ENCODE measurements at regions not wholly inside any gene's neighbourhood (a gene's known extent, or its start where the extent isn't known, plus 50 kb on each side); places are given as distances from the start of the nearest gene placed in this dataset.

- Mint-ChIP-seq H3K36me3 (ENCODE audit: low read depth) (no peaks in the 10 kb centered on the region), H3K9me3 (no peaks in the 10 kb centered on the region), H3K4me1 (no peaks in the 10 kb centered on the region), H3K27me3 (no peaks in the 10 kb centered on the region), H3K27ac (no peak overlapping the region), H3K4me3 (no peak overlapping the region)
- ATAC-seq (replicated peaks), result no peak
These were observed 402.3 kb downstream of the DEPDC1B start for GRCh38 chr5:60297658-60298057.

DNA sequence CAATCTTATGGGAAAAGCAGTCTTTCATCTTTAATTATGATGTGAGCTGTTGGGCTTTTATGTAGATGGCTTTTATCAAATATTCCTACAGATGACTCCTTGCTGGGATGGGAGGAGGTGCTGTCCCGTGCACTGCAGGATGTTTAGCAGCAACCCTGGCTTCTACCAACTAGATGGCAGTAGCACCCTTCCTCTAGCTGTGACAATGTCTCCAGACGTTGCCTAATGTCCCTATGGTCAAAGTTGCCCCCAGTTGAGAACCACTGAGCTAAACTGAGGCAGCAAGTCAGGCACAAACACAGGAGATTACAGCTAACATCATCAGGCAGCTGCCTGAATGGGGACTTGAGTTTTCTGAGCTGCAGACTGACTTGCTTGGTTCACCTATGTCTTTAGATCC lies 401.9 kb upstream of the PDE4D start:
- Mint-ChIP-seq H3K4me3 (no peak overlapping the region), H3K27ac (no peak overlapping the region), H3K9me3 (no peaks in the 10 kb centered on the region), H3K27me3 (no peaks in the 10 kb centered on the region), H3K4me1 (no peaks in the 10 kb centered on the region), H3K36me3 (ENCODE audit: low read depth) (no peaks in the 10 kb centered on the region)
- ATAC-seq (replicated peaks), result no peak

- Mint-ChIP-seq H3K4me1 (no peaks in the 10 kb centered on the region), H3K4me3 (no peak overlapping the region), H3K9me3 (no peaks in the 10 kb centered on the region), H3K27ac (no peak overlapping the region), H3K36me3 (ENCODE audit: low read depth) (no peaks in the 10 kb centered on the region), H3K27me3 (no peaks in the 10 kb centered on the region)
- ATAC-seq (replicated peaks), result no peak
These were observed 400.0 kb upstream of the PDE4D start for GRCh38 chr5:60293518-60293917.

DNA sequence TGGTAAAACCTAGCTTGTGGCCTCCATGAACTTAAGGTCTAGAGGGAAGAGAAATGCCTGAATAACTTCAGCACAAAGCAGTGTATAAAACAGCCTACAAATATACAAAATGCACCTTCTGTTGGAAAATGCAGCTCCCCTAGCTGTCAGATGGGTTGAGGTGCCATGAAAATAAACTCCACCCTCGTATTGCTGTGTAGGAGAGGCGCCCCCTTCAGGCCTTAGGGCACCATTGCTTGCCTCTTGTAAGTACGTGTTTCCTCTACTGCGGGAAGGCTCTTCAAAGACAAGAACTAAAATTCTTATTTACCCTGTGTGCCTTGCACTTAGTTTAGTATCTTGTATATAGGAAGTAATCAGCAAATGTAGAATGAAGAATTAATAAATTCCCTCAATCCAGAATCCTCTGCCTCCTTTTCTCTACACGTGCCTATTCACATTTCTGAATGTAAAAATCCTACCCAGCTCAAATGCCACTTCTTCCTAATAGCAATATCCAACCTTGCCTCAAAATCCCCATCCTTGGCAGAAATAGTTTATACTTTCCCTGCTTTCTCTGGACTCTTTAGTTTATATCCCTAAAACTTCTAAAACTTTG lies 393.7 kb upstream of the PDE4D start:
- no peaks in the 10 kb centered on the region for H3K9me3 Mint-ChIP-seq
- no peak overlapping the region for H3K4me3 Mint-ChIP-seq
- H3K27me3 Mint-ChIP-seq, result no peaks in the 10 kb centered on the region
- H3K36me3 Mint-ChIP-seq (ENCODE audit: low read depth), result no peaks in the 10 kb centered on the region
- H3K27ac Mint-ChIP-seq, result no peak overlapping the region
- H3K4me1 Mint-ChIP-seq, result no peaks in the 10 kb centered on the region
- no peak for ATAC-seq (replicated peaks)

GRCh38 chr5:60285910-60286309 lies 392.4 kb upstream of the PDE4D start:
- ATAC-seq (replicated peaks), result no peak
- H3K4me1 Mint-ChIP-seq, result no peaks in the 10 kb centered on the region
- no peaks in the 10 kb centered on the region for H3K9me3 Mint-ChIP-seq
- H3K27ac Mint-ChIP-seq, result no peak overlapping the region
- H3K27me3 Mint-ChIP-seq, result no peaks in the 10 kb centered on the region
- H3K36me3 Mint-ChIP-seq (ENCODE audit: low read depth), result no peaks in the 10 kb centered on the region
- no peak overlapping the region for H3K4me3 Mint-ChIP-seq

- H3K27ac Mint-ChIP-seq, result no peak overlapping the region
- no peak for ATAC-seq (replicated peaks)
- no peaks in the 10 kb centered on the region for H3K36me3 Mint-ChIP-seq (ENCODE audit: low read depth)
- no peaks in the 10 kb centered on the region for H3K9me3 Mint-ChIP-seq
- H3K4me1 Mint-ChIP-seq, result no peaks in the 10 kb centered on the region
- H3K4me3 Mint-ChIP-seq, result no peak overlapping the region
- no peaks in the 10 kb centered on the region for H3K27me3 Mint-ChIP-seq
These were observed 387.4 kb upstream of the PDE4D start for GRCh38 chr5:60280943-60281342.

- peaks cover 11% of the 10 kb centered on the region for H3K9me3 Mint-ChIP-seq
- H3K4me1 Mint-ChIP-seq, result no peaks in the 10 kb centered on the region
- no peak overlapping the region for H3K27ac Mint-ChIP-seq
- no peaks in the 10 kb centered on the region for H3K36me3 Mint-ChIP-seq (ENCODE audit: low read depth)
- no peaks in the 10 kb centered on the region for H3K27me3 Mint-ChIP-seq
- no peak overlapping the region for H3K4me3 Mint-ChIP-seq
- ATAC-seq (replicated peaks), result no peak
These were observed 384.4 kb upstream of the PDE4D start for GRCh38 chr5:60277941-60278340.

DNA sequence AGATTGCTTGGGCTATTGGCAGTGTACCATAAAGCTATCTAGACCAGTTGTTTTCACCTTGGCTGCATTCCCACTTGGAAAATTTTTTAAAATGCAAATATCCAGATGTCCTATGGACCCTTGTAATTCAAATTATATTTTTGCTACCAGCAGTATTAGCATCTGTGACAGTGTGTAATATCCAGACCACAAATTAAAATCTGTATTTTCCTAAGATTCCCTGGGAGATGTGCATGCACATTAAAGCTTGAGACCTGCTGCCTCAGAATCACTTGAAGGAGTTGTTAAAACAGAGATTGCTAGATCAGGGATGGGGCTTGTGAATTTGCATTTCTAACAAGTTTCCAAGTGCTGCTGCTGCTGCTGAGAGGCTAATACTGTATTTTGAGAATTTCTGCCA lies 381.2 kb upstream of the PDE4D start:
- ATAC-seq (replicated peaks), result no peak
- Mint-ChIP-seq H3K36me3 (ENCODE audit: low read depth) (no peaks in the 10 kb centered on the region), H3K4me3 (no peak overlapping the region), H3K4me1 (no peaks in the 10 kb centered on the region), H3K27ac (no peak overlapping the region), H3K9me3 (peaks cover 15% of the 10 kb centered on the region), H3K27me3 (no peaks in the 10 kb centered on the region)

DNA sequence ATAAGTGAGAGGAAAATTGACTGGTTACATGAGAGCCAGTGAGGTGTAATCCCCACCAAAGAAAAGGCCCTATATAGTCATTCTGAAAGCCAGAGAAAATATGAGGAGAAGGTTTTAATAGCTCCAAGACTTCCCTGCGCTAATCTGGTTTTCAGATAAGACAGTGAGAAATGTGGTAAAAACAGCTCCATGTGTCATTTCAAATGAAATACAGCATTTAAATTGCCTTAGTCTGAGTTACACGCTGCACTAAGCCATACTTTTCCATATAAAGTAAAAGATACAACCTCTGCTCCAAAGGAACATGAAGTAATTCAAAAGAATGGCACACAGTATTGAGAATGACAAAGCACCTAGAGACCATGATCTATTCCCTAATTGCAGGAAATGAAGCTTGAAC lies 378.0 kb upstream of the PDE4D start:
- H3K4me3 Mint-ChIP-seq, result no peak overlapping the region
- no peak for ATAC-seq (replicated peaks)
- no peaks in the 10 kb centered on the region for H3K36me3 Mint-ChIP-seq (ENCODE audit: low read depth)
- no peaks in the 10 kb centered on the region for H3K4me1 Mint-ChIP-seq
- peaks cover 18% of the 10 kb centered on the region for H3K9me3 Mint-ChIP-seq
- H3K27me3 Mint-ChIP-seq, result no peaks in the 10 kb centered on the region
- no peak overlapping the region for H3K27ac Mint-ChIP-seq

DNA sequence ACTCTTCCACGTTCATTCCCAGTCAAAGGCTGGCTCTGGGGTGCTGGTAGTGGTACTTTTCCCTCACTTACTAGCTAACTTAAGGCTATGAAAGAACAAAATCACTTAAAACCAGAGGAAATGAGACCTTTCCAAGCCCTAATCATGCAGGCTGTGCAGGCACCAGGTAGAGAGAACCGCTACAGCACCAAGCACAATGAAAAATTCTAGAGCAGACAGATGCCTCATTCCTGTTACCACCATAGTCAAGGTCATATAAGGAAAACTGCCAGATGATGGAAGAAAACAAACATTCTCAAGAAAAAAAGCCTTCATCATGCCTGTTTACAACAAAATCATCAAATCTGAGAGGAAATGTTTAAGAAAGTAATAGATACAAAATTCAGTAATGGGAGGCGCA lies 374.4 kb upstream of the PDE4D start:
- Mint-ChIP-seq H3K4me3 (no peak overlapping the region), H3K27ac (no peak overlapping the region), H3K36me3 (ENCODE audit: low read depth) (no peaks in the 10 kb centered on the region), H3K4me1 (no peaks in the 10 kb centered on the region), H3K27me3 (no peaks in the 10 kb centered on the region), H3K9me3 (peaks cover 7% of the 10 kb centered on the region)
- no peak for ATAC-seq (replicated peaks)

- ATAC-seq (replicated peaks), result no peak
- Mint-ChIP-seq H3K4me3 (no peak overlapping the region), H3K36me3 (ENCODE audit: low read depth) (no peaks in the 10 kb centered on the region), H3K27ac (no peak overlapping the region), H3K9me3 (peaks cover 3% of the 10 kb centered on the region), H3K27me3 (no peaks in the 10 kb centered on the region), H3K4me1 (no peaks in the 10 kb centered on the region)
These were observed 369.8 kb upstream of the PDE4D start for GRCh38 chr5:60263346-60263745.

DNA sequence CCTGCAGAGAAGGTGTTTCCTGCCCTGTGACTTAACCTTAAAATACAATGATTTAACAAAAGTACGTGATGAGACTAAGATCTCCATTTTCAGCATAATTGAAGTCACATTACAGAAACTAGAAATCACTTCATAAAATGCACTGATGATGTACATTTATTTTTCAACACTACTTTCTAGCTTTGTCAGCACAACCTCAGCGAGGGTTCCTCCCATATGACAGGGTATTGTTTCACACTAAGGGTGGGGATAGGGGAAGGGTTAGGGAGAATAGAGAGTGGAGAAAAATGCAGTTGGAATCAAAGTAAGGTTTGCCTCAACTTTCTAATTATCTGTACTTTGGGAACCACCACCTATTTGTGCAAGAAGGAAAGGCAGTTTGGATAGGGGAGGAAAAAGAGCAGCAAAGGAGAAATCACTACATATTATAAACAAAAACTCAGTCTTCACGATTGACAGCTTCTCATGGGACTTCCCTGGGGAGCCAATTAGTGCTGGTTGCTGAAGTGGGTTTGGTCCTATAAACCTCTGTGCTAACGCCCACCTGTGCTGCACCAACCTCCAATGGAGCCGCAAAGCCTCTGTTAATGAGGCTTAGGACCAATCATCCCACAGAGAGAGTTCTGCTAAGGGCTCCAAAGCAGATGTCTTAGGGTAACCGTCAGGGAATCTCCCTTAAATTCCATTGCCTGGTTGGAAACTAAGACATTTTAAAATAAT lies 369.2 kb upstream of the PDE4D start:
- Mint-ChIP-seq H3K9me3 (peaks cover 3% of the 10 kb centered on the region), H3K27ac (no peak overlapping the region)

GRCh38 chr5:60261732-60262131 lies 368.2 kb upstream of the PDE4D start:
- H3K27me3 Mint-ChIP-seq, result no peaks in the 10 kb centered on the region
- H3K4me1 Mint-ChIP-seq, result no peaks in the 10 kb centered on the region
- H3K4me3 Mint-ChIP-seq, result no peak overlapping the region
- peaks cover under 1% of the 10 kb centered on the region for H3K9me3 Mint-ChIP-seq
- no peaks in the 10 kb centered on the region for H3K36me3 Mint-ChIP-seq (ENCODE audit: low read depth)
- ATAC-seq (replicated peaks), result no peak
- no peak overlapping the region for H3K27ac Mint-ChIP-seq

More for the DNA sequence above, 369.2 kb upstream of the PDE4D start:
- no peak for ATAC-seq (replicated peaks)
- H3K4me1 Mint-ChIP-seq, result no peaks in the 10 kb centered on the region
- no peaks in the 10 kb centered on the region for H3K27me3 Mint-ChIP-seq
- no peak overlapping the region for H3K4me3 Mint-ChIP-seq
- no peaks in the 10 kb centered on the region for H3K36me3 Mint-ChIP-seq (ENCODE audit: low read depth)

DNA sequence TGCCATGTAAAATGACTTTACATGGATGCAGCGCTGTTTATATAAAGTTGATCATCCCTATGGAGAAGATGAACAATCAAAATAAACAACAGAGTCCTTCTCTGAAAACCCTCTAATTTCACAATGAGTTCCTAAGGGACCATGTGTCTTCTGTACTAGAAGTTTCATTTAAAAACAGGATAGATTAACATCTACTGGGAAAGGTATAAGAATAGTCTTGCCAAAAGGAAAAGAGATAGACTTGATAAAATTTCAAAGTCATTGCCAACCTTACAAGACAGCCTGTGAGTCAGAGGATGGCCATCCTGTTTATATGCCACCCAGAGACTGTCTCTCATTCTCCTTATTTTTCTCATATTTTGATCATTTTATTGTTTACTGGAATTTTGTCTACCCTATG lies 367.1 kb upstream of the PDE4D start:
- no peak overlapping the region for H3K4me3 Mint-ChIP-seq
- H3K27me3 Mint-ChIP-seq, result no peaks in the 10 kb centered on the region
- H3K27ac Mint-ChIP-seq, result no peak overlapping the region
- no peaks in the 10 kb centered on the region for H3K9me3 Mint-ChIP-seq
- no peak for ATAC-seq (replicated peaks)
- no peaks in the 10 kb centered on the region for H3K36me3 Mint-ChIP-seq (ENCODE audit: low read depth)
- no peaks in the 10 kb centered on the region for H3K4me1 Mint-ChIP-seq

GRCh38 chr5:60259730-60260129 lies 366.2 kb upstream of the PDE4D start:
- H3K4me1 Mint-ChIP-seq, result no peaks in the 10 kb centered on the region
- ATAC-seq (replicated peaks), result no peak
- no peaks in the 10 kb centered on the region for H3K27me3 Mint-ChIP-seq
- H3K36me3 Mint-ChIP-seq (ENCODE audit: low read depth), result no peaks in the 10 kb centered on the region
- no peaks in the 10 kb centered on the region for H3K9me3 Mint-ChIP-seq
- H3K4me3 Mint-ChIP-seq, result no peak overlapping the region
- no peak overlapping the region for H3K27ac Mint-ChIP-seq
